Right renal pelvis (tissue), 4 donors: ENCODE measurements at regions not wholly inside any gene's neighbourhood (a gene's known extent, or its start where the extent isn't known, plus 50 kb on each side); places are given as distances from the start of the nearest gene placed in this dataset.
"Not testable (repeated sequence)": the region's sequence is repeated elsewhere in the genome, so short reads cannot be mapped to it uniquely, and the experiment has no call there.

ENCODE experiments used
- DNase-seq, 4 donors: peaks; one replicate each; pipeline ENCODE4 v3.0.0-alpha.2; 2013; ENCODE audit warnings: low read depth in 4 of 4, low spot score in 3 of 4, missing footprints in 1 of 4

GRCh38 chr13:73549717-73550116 is 490.9 kb downstream of the KLF5 start:
- DNase-seq: no peak

GRCh38 chr13:73548449-73548848 is 489.6 kb downstream of the KLF5 start:
- DNase-seq: no peak

- no peak for DNase-seq
Observed at GRCh38 chr13:73547239-73547638, 488.4 kb downstream of the KLF5 start.

GRCh38 chr13:73544175-73544574 is 485.4 kb downstream of the KLF5 start:
- no peak for DNase-seq

GRCh38 chr13:73542446-73542845 is 483.6 kb downstream of the KLF5 start:
- DNase-seq: no peak

GRCh38 chr13:73536865-73537264 is 478.1 kb downstream of the KLF5 start:
- no peak for DNase-seq

- DNase-seq: no peak
Observed at GRCh38 chr13:73535341-73535740, 476.5 kb downstream of the KLF5 start.

- DNase-seq: no peak
Observed at GRCh38 chr13:73532987-73533510, 474.2 kb downstream of the KLF5 start.

GRCh38 chr13:73532582-73532981 is 473.8 kb downstream of the KLF5 start:
- no peak for DNase-seq

- no peak for DNase-seq
Observed at GRCh38 chr13:73531014-73531413, 472.2 kb downstream of the KLF5 start.

GRCh38 chr13:73522937-73523336 is 464.1 kb downstream of the KLF5 start:
- no peak for DNase-seq

GRCh38 chr13:73521985-73522524 is 463.2 kb downstream of the KLF5 start:
- no peak for DNase-seq

GRCh38 chr13:73521290-73521624 is 462.5 kb downstream of the KLF5 start:
- DNase-seq: no peak

- DNase-seq: no peak
Observed at GRCh38 chr13:73520566-73521289, 461.9 kb downstream of the KLF5 start.

- DNase-seq: not testable (repeated sequence)
Observed at GRCh38 chr13:73520135-73520534, 461.3 kb downstream of the KLF5 start.

- no peak for DNase-seq
Observed at GRCh38 chr13:73519396-73520116, 460.8 kb downstream of the KLF5 start.

GRCh38 chr13:73517766-73518165 is 459.0 kb downstream of the KLF5 start:
- DNase-seq: no peak

- no peak for DNase-seq
Observed at GRCh38 chr13:73516731-73517130, 457.9 kb downstream of the KLF5 start.

- DNase-seq: no peak
Observed at GRCh38 chr13:73514208-73514607, 455.4 kb downstream of the KLF5 start.

- no peak for DNase-seq
Observed at GRCh38 chr13:73513751-73514150, 454.9 kb downstream of the KLF5 start.

- no peak for DNase-seq
Observed at GRCh38 chr13:73508841-73509240, 450.0 kb downstream of the KLF5 start.

GRCh38 chr13:73505376-73505890 is 446.6 kb downstream of the KLF5 start:
- no peak for DNase-seq
